Pons (tissue), 1 donor: ENCODE measurements at regions not wholly inside any gene's neighbourhood (a gene's known extent, or its start where the extent isn't known, plus 50 kb on each side); places are given as distances from the start of the nearest gene placed in this dataset.

Source experiments
- DNase-seq: peaks from one replicate; pipeline ENCODE4 v3.0.0-alpha.2; 2016; ENCODE audit warnings: low spot score

DNA sequence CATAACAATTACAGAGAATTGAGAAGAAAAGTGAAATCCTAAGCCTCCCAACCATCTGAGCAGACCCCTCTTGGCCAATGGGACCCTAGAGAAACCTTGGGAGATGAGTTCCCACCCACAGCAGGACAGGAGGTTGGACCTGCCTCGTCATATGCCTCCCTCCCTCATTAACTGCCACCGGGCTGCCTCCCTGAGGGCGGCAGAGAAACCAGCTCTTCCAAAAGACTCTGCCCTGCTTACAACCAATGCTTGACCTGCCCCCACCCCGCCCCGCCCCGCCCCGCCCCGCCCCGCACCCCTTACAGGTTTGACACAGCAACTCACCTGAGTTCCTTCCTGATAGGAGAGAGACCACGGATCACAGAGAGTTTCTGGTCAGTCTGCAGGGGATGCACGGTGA, 86.1 kb downstream of the ADRA2C start:
- no peak for DNase-seq

DNA sequence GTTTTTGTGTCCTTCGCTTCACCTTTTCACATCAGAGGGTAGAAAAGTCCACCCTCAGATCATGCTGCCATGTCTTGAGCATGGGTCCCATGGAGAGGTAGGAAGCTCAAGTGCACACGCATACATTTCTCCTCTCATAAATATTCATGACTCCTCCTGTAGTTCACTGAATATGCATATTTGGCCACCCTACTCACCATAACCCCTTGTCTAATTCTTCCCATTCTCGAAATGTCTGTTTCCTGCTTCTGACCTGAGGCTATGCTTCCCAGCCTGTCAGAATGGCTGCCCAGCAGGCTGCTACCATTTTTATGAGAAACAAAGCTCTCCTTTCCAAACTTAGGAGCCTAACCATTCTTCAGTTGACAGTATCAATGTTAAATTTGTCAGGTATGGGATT, 86.5 kb downstream of the ADRA2C start:
- DNase-seq, result no peak

DNA sequence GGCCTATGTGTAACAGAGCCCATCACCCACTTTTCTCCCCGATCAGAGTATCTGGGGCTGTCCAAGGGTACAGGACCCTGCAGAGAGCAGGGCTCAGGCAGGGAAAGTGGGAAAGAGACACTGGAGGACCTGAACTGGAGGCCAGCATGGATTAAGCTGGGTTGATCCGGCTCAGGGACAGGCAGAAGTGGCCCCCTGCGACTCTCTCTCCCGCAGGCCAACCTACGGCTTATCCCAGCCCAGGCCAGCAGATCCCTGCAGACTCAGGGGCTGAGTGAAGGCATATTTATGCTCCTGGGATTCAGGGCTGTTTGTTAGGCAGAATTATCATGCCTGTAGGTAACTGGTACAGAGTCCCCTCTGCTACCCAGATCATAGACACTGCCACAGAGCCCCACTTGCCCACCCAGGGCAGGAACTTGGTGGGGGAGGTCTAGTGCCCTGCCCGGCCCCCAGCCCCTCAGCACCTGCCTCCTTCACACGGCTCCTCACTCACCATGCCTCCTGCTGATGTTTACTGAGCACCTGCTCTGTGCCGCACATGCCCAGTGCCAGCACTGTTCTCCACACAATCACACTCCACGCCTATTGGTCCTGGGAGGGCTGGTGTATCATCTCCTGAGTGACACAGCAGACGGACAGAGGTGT, 87.3 kb downstream of the ADRA2C start:
- no peak for DNase-seq

DNA sequence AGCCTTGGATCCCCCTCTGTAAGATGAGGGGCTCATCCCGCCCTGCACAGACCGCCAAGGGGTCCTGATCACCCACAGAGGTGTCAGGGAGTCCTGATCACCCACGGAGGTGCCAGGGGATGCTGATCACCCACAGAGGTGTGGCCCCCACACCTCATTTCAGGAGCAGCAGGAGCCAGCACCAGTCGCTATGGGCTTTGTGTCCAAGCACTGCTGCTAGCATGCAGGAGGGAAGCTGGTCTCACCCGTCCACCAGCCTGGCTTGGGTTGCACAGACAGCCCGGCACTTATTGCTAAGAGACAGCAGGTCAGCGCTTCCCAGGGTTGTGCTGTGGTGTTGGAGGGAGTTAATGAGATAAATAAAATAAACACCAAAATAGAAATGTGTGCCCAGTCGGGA, 88.5 kb downstream of the ADRA2C start:
- DNase-seq, result no peak

DNA sequence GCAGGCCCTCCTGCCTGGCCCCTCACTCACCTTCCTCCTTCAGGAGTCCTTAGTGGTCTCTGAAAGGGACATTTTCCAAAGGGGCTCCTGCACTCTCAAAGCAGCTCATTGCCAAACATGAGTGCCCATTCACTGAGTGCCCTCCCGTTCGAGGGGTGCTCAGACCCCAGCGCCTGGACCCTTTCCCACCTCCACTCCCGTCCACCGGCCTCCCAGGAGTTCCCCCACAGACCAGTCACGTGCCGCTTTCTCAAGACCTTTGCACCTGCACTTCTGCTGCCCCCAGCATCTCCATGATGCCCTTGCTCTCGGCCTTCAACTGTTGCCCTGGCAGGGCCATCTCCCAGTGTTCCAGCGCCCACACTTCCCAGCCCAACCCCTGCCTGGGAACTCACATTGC, 89.5 kb downstream of the ADRA2C start:
- DNase-seq, result no peak

DNA sequence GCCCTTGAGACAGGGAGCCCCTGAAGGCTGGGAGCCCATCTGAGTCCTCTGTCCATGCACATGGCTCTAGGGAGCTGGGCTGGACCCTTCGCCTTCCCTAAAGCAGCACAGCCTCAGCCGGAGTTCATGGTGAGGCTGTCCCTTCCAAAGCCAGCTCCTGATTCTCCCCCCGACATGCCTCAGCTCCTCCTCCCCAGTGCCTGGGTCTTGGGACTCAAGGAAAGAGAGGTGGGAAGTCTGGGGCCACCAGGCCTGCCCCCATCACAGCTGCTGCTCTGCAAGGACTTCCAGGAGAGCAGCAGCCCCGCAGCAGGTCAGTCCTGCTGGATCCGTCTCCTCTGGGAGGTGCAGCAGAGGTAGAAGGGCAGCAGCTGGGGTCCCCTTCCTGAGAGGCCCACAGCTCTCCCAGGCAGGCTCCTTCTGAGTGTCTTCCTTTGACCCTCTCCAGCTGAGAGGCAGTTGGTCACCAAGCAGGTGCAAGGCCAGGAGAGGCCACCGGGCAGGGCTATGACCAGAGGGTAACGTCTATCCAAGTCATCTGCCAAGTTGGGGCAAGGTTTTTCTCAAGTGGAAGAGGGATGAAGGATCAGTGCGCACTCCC, 90.5 kb downstream of the ADRA2C start:
- DNase-seq, result no peak

DNA sequence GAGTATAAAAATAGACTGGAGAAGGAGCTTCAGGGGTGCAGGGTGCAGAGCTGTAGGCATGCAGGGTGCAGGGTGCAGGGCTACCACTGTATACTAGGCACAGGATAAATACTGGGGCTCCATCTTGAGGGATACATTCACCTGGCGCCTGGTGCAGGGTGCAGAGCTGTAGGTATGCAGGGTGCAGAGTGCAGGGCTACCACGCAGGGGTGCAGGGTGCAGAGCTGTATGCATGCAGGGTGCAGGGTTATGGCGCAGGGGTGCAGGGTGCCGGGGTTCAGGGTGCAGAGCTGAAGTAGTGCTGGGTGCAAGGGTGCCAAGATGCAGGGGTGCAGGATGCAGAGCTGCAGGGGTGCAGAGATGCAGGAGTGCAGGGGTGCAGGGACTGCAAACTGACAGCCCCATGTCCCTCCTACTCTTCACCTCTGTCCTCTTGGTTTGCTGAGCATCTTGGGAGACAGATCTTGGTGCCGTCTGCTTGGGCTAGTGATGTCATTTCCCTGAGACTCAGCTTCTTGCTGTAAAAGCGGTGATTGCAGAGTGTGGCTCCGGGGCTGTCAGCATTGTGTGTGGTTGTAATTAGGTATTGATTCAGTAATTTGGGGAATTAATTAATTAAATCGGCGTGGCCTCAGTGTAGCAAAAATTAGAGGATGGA, 91.2 kb downstream of the ADRA2C start:
- DNase-seq, result no peak

DNA sequence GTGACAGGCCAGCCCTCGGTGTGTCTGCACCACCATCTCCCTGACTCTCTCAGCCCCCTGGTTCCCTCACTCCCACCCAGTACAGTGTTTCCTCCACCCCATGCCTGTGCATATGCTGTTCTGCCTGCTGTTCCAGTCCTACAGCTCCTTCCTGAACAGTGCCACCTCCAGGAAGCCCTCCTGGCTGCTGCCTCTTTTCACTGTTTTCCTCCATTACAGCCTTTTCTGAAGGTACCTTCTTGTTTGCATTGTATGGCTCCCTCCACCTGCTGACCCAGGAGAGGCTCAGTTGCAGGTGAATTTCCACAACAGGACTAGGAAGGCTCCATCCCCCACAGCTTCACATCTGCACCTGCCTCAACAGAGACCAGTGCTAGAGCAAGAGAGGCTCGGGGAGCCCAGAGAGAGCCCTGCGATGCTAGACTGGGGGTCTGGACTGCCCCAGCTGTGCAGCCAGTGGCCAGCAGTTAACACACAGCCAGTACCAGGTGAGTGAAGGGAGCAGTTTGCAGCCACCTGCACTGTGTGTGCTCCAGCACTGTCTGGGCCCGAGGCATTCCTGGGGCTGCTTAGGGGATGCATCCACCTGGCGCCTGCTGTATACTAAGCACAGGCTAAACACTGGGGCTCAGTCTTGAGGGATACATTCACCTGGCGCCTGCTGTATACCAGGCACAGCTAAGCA, 92.0 kb downstream of the ADRA2C start:
- no peak for DNase-seq

DNA sequence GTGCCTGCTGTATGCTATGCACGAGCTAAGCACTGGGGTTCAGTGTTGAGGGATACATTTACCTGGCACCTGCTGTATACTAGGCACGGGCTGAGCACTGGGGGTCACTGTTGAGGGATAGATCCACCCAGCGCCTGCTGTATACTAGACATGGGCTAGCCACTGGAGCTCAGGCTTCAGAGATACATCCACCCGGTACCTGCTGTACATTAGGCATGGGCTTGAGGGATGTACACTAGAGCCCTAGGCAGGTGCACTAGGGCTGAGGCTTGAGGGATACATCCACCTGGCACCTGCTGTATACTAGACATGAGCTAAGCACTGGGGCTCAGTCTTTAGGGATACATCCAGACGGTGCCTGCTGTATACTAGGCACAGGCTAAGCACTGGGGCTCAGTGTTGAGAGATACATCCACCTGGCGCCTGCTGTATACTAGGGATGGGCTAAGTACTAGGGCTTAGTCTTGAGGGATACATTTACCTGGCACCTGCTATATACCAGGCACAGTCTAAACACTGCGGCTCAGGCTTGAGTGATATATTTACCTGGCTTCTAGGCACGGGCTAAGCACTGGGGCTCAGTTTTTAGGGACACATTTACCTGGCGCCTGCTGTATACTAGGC, 92.7 kb downstream of the ADRA2C start:
- no peak for DNase-seq

DNA sequence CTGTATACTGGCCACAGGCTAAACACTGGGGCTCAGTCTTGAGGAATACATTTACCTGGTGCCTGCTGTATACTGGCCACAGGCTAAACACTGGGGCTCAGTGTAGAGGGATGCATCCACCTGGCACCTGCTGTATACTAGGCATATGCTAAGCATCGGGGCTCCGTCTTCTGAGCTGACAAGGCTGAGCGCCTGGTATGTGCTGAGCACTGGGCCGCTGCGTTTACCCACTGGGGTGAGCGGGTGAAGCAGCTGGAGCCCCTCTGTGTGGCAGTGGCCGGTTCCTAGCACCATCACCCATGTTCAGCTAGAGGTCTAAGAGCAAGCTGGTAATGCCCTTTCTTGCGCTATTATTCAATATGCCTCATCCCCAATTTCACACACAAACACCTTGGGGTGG, 93.4 kb downstream of the ADRA2C start:
- no peak for DNase-seq

DNA sequence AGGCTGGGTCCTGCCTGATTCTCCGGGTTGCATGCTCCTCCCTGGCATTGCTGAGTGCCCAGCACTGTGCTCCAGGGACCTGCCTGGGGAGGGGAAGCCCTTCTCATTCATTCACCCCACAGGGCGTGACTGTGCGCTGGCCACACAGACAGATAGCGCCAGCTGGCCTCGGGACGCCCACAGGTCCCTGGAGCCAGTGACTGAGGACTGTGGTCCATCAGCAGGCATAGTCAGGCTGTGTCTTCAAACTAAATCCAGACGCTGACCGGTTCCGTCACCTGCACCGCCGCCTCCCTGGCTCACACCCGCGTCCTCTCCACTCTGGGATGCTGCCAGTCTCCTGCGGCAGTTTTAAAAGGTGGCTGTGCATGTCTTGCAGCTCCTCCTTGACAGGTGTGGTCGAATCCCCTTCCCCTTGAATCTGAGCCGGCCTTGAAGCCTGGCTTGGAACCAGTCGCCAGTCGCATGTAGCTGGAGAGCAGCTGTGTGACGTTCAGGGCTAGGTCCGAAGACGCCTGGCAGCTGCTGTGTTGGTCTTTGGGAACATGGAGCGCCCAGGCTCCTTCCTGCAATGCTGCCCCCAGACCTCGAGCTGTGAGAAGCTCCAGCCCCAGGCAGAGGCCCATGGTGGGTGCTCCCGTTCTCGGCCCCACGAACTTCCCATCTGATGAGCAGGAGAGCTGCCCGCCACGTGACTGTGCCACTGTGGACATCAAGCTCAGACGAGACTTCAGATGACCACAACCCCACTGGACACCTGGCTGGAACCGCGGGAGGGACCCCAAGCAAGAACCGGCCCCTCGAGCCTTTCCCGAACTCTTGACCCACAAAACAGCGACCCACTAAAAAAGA, 94.1 kb downstream of the ADRA2C start:
- no peak for DNase-seq

DNA sequence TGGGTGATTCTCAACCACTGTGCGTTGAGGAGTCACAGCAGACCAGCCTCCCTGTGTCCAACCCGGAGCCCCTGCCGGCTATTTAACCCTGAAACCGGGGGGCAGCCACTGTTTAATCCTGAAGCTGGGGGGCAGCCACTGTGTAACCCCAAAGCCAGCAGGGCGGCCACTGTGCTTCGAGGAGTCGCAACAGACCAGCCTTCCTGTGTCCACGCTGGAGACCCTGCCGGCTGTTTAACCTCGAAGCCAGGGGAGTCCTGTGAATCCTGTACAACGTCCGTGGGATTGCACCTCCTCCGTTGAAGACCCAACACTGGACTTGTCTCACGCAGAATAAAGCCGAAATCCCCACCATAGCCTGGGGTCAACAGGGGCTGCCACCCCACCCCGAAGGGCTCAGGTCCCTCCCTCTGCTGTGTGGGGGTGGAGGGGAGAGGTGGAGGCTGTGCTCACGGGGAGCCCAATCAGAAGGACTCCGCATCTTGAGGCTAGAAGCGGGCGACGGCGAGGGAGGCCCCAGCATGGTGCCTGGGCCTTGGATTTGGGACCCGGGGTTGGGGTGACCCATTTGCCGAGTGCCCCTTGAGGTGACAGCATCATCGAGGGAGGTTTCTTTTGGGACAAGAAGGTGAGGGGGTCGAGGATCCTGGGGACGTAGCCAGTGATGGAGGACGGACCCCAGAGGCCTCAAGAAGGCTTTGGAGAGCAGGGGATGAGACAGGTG, 94.9 kb downstream of the ADRA2C start:
- DNase-seq, result no peak

DNA sequence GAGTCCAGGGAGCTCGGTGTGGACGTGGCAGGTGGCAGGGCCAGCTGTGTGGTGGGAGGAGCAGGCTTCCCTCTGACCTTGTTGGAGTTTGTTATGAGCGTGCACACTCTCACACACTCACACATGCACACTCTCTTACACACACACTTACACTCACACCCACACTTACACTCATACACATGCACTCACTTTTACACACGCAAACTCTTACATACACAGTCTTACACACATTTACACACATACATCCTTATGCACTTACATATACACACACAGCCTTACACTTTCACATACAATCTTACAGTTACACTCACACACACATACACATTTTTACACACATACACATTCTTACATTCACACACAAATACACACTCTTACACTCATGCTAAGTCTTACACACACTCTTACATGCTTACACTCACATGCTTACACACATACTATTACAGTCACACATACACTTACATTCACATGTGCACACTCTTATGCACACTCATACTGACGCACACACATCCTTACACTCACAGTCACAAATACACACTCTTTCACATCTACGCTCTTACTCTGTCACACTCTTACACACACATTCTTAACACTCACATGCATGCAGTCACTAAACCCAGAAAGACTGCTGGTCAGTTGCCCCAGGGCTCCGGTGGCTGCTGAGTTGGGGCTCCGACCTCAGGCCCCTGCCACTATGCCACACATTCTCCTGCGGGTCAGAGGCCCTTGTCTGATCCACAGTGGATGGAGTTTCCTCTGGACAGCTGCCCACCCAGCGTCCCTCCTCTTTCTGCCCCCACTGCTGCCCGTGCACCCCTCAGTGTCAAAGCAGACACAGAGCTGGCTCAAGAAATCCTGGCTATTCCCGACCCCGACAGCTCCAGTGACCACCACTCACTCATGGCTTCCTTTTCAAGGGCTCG, 95.8 kb downstream of the ADRA2C start:
- DNase-seq, result no peak

DNA sequence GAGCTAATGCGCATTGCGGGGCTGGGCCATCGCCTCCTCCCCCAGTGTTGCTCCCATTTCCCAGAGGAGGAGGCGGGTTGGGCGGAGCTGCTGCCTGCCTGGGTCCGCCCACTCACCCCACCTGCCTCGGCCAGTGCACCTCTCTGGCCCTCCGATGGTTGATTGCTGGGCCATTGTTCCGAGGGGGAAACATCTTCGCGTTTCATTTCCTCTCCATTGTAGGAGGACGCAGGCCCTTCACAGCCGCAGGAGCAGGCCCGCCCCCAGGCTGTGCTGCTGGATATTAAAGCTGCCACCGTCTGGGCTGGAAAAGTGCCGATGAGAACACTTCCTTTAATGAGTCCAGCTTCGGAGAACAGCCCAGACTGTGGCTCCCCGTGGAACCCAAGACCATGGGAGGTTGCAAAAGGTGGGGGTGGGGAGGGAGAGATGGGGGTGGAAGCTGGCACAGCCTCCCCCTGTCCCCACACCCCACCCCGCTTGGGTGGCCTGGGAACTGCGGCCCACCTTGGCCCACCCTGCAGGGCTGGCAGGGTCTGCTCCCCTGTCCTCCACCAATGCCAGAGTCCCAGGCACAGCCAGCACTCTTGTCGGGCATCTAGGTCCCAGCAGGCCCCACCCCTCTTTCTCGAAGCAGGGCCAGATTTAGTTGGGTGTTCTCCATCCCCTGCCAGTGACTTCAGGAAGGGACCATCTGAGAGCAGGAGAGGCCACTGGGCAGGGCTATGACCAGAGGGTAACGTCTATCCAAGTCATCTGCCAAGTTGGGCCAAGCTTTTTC, 96.6 kb downstream of the ADRA2C start:
- DNase-seq, result no peak

DNA sequence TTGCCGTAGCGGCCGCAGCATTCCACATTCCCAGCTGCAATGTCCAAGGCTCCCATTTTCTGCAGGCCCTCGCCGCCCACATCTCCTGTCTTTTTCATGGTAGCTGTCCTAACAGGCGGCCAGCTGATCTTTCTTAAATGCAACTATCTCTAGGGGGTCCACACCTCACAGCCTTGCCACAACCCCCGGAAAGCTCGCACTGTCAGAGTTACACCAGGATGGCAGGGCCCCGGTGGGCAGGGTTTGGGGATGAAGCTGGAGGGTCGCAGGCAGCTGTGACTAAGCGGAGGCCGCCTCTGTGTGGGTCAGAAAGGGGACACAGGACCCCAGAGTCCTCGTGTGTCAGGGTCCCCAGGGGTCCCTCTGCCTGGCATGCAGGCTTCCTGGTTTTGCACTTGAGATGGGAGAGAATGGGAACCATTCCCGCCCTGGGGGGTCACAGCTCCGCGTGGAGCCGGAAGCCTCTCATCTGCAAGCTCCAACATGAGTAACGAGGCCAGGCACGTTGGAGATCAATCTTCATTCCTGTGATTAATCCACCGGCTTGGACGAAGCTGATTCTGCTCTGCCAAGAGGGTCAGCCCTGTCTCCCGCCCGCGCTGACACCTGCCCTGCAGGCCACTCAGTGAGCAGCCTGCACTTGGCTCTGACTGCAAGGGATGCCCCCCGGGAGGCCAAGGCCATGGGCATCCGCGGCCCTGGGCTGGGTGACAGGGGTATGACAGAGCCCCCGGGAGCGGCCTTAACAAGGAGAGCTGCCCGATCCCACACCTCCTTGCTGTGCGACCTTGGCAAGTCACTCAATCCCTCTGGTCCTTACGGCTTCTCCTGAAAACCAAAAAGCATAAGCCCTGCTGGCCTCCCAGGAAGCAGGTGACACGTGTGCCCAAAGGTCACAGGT, 97.9 kb downstream of the ADRA2C start:
- no peak for DNase-seq

DNA sequence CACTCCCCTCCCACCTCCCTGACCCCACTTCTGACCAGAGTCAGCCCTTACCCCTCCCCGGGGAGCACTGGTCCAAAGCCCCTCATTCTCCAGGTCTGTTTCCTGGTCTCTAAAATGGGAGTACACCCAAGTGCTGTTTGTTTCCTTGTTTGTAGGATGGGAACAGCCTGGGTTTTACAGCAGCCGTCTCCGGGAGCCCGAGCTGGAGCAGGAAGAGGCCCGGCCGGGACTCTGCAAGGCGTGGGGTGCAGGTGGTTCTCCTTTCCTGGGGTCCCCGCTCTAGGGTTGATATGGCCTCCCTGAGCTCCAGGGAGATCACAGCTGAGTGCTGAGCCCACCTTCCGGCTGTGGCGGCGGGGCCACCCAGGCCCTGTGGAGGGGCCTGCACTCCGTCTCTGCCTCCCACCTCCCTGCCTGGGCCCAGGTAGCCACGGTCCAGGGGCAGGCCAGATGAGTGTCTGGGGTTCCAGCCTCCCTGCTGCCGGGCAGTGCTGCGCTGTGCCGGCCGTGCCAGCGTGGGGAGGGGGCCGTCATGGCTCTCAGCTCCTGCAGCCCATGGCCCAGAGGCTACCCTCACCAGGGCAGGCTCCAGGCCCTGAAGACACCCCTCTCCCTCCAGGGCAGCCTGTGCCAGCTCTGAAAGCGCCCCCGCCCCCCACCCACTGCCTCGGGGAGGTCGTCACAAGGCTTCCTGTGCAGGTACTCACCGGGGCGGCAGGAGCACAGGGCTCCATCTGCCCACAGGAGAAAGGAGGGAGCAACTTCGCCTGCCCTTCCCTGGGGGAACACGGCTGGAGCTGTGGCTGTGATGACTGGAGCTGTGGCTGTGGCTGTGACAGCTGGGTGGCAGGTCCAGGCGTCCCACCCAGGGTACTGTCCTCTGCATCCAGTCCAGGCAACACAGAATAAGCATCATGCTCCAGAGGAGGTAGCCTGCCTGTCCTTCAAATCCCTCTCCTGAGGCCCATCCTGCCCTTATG, 98.8 kb downstream of the ADRA2C start:
- no peak for DNase-seq
